Sigmoid colon (tissue), 4 donors: ENCODE measurements at regions not wholly inside any gene's neighbourhood (a gene's known extent, or its start where the extent isn't known, plus 50 kb on each side); places are given as distances from the start of the nearest gene placed in this dataset.

Experiments used
- EP300 ChIP-seq, 4 donors: sonication (generic); formaldehyde crosslinking; IDR thresholded peaks; one replicate each; pipeline ENCODE4 v1.6.1; 2017; ENCODE audit warnings: antibody characterized with exemption in 4 of 4
- POLR2A ChIP-seq, 2 donors: fragments of 450-650 bp; IDR thresholded peaks; one replicate each; pipeline ENCODE4 v1.6.1; 2016; ENCODE audit warnings: antibody characterized with exemption in 2 of 2, mild to moderate bottlenecking in 2 of 2, moderate library complexity in 2 of 2
- POLR2AphosphoS5 ChIP-seq, 4 donors: sonication (generic); formaldehyde crosslinking; IDR thresholded peaks; one replicate each; pipeline ENCODE4 v1.6.1; 2017; ENCODE audit warnings: antibody characterized with exemption in 4 of 4
- TF ChIP-seq, protein P1 (sequence below), 4 experiments: fragments of 450-650 bp in 3 of 4; fragments of 200-600 bp in 1 of 4; IDR thresholded peaks; one replicate each; pipeline ENCODE4 v1.5.1; 2016 to 2019; ENCODE audit warnings: antibody characterized with exemption in 4 of 4, mild to moderate bottlenecking in 3 of 4, moderate library complexity in 2 of 4

DNA sequence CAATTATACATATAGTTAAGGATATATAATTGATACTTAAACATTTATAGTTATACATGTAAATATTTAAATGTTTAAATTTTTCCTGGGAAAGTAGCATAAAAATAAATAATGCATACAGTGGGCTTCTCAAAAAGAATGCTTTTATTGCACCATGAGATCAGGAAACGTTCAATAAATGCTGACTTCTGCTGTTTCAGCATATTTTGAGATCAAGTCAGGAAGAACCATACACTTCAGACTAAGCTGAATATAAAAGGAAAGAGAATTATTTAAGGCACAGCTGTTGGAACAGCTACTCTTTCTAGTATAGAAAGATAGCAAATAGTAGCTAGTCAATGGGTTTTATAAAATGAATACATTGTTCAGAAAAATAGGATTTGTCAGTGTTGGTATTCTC is 1462.3 kb upstream of the CADM2 start:
- TF ChIP-seq, protein P1, sequence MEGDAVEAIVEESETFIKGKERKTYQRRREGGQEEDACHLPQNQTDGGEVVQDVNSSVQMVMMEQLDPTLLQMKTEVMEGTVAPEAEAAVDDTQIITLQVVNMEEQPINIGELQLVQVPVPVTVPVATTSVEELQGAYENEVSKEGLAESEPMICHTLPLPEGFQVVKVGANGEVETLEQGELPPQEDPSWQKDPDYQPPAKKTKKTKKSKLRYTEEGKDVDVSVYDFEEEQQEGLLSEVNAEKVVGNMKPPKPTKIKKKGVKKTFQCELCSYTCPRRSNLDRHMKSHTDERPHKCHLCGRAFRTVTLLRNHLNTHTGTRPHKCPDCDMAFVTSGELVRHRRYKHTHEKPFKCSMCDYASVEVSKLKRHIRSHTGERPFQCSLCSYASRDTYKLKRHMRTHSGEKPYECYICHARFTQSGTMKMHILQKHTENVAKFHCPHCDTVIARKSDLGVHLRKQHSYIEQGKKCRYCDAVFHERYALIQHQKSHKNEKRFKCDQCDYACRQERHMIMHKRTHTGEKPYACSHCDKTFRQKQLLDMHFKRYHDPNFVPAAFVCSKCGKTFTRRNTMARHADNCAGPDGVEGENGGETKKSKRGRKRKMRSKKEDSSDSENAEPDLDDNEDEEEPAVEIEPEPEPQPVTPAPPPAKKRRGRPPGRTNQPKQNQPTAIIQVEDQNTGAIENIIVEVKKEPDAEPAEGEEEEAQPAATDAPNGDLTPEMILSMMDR (IDR thresholded peaks at IDR 0.05), result no peak
- TF ChIP-seq POLR2AphosphoS5 (IDR thresholded peaks at IDR 0.05), result no peak
- TF ChIP-seq POLR2A (IDR thresholded peaks at IDR 0.05), result no peak
- TF ChIP-seq EP300 (IDR thresholded peaks at IDR 0.05), result no peak
